Activated CD4-positive, alpha-beta T cell treated with anti-CD3 and anti-CD28 coated beads, Interleukin-2, amount 50 U/mL, for 16 hours (primary cell): ENCODE measurements at regions not wholly inside any gene's neighbourhood (a gene's known extent, or its start where the extent isn't known, plus 50 kb on each side); places are given as distances from the start of the nearest gene placed in this dataset.

ENCODE experiments used
- DNase-seq: peaks from one replicate; pipeline ENCODE4 v3.0.0-alpha.2; 2020

GRCh38 chr2:15107137-15107536, 454.0 kb downstream of the NBAS start:
- no peak for DNase-seq

GRCh38 chr2:15111718-15112117, 449.4 kb downstream of the NBAS start:
- DNase-seq: no peak

DNA sequence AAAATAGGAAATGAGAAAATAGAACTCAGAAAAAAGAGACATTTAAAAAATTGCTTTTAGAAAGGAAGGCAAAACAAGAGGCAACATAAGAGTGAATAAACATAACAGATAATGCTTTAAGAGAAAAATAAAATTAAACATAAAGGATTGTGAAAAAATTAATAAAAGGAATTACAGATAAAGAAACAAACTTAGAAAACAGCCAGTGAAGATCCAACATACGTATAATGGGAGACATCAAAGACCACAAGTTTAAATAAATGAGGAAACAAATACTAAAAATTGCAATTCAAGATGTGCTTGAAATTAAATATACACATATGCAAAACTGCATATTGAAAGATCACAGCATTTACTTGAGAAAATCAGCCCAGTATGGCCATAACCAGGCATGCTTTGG, 448.9 kb downstream of the NBAS start:
- DNase-seq: no peak

DNA sequence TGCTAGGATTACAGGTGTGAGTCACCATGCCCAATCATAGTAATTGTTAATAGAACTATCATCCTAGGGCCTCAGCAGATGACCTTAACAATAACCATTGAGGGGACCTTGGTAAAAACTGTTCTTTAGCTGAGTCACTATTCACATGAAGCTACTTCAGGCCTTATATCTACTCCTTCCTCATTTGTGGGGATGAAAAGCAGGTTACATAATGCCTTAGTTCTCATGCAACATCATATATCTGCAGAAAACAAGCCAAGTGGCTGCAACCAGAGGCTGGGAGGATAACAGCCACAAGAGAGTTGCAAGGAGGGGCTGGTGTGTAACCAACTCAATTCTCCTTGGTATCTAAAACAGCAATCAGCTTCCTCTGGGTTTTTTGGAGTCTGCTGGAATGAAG, 445.4 kb downstream of the NBAS start:
- no peak for DNase-seq

DNA sequence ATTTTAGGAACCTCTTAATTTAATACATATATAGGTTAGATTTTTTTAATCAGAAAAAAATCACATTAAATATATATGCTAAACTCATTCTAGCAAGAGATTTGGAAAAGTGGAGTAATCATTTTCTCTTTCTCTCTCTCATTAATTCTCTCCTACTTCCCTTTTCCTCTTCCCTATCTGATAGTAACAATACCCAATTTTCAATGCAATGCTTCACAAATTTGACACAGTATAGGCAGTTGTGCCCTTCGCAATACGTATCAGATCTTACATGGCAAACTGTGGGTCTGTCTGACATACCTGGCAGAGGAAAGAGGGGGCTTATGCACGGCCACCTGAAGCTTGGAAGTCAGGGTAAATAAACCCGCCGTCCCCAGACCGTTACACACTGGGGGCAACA, 444.3 kb downstream of the NBAS start:
- no peak for DNase-seq
